ENCODE measurements at regions not wholly inside any gene's neighbourhood (a gene's known extent, or its start where the extent isn't known, plus 50 kb on each side); places are given as distances from the start of the nearest gene placed in this dataset.

DNA sequence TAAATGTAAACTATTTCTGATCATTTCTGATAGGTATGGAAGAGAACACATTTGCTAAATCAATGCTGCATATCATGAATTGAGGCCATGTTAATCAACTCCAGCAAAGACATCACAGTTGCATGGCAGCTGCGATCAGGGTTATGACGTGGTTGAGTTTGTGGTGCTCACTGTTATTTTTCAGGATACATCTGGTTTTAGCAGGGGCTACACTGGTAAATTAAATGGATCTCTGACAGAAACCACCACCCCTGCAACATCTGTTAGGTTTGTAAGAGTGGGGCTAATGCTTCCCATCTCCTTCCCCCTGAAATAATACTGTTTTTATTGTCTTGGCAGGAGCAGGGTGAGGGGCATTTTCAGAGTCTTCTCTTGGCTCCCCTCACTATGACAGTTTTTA is 444.4 kb upstream of the ZNF507 start:
- Histone ChIP-seq H3K4me3 (replicated peaks; ENCODE audit: insufficient read depth, low read length) (no peak overlapping the region), H3K27me3 (ENCODE audit: insufficient read depth, poor library complexity, severe bottlenecking) (no peaks in the 10 kb centered on the region), H3K27ac (replicated peaks) (no peak overlapping the region)
- TF ChIP-seq, protein P1, sequence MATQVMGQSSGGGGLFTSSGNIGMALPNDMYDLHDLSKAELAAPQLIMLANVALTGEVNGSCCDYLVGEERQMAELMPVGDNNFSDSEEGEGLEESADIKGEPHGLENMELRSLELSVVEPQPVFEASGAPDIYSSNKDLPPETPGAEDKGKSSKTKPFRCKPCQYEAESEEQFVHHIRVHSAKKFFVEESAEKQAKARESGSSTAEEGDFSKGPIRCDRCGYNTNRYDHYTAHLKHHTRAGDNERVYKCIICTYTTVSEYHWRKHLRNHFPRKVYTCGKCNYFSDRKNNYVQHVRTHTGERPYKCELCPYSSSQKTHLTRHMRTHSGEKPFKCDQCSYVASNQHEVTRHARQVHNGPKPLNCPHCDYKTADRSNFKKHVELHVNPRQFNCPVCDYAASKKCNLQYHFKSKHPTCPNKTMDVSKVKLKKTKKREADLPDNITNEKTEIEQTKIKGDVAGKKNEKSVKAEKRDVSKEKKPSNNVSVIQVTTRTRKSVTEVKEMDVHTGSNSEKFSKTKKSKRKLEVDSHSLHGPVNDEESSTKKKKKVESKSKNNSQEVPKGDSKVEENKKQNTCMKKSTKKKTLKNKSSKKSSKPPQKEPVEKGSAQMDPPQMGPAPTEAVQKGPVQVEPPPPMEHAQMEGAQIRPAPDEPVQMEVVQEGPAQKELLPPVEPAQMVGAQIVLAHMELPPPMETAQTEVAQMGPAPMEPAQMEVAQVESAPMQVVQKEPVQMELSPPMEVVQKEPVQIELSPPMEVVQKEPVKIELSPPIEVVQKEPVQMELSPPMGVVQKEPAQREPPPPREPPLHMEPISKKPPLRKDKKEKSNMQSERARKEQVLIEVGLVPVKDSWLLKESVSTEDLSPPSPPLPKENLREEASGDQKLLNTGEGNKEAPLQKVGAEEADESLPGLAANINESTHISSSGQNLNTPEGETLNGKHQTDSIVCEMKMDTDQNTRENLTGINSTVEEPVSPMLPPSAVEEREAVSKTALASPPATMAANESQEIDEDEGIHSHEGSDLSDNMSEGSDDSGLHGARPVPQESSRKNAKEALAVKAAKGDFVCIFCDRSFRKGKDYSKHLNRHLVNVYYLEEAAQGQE (IDR thresholded peaks at IDR 0.05; ENCODE audit: insufficient replicate concordance, low read depth) = no peak
- TF ChIP-seq, protein P2, sequence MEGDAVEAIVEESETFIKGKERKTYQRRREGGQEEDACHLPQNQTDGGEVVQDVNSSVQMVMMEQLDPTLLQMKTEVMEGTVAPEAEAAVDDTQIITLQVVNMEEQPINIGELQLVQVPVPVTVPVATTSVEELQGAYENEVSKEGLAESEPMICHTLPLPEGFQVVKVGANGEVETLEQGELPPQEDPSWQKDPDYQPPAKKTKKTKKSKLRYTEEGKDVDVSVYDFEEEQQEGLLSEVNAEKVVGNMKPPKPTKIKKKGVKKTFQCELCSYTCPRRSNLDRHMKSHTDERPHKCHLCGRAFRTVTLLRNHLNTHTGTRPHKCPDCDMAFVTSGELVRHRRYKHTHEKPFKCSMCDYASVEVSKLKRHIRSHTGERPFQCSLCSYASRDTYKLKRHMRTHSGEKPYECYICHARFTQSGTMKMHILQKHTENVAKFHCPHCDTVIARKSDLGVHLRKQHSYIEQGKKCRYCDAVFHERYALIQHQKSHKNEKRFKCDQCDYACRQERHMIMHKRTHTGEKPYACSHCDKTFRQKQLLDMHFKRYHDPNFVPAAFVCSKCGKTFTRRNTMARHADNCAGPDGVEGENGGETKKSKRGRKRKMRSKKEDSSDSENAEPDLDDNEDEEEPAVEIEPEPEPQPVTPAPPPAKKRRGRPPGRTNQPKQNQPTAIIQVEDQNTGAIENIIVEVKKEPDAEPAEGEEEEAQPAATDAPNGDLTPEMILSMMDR (IDR thresholded peaks at IDR 0.05; ENCODE audit: insufficient read depth, low read length) = no peak
- TF ChIP-seq GABPA (IDR thresholded peaks at IDR 0.05; ENCODE audit: low read depth) (no peak), POLR2AphosphoS5 (IDR thresholded peaks at IDR 0.05; ENCODE audit: low read depth) (no peak), SPI1 (IDR thresholded peaks at IDR 0.05; ENCODE audit: borderline replicate concordance, low read depth) (no peak)
- no peak for DNase-seq (ENCODE audit: low read depth in 1 of 2, low spot score in 1 of 2)

DNA sequence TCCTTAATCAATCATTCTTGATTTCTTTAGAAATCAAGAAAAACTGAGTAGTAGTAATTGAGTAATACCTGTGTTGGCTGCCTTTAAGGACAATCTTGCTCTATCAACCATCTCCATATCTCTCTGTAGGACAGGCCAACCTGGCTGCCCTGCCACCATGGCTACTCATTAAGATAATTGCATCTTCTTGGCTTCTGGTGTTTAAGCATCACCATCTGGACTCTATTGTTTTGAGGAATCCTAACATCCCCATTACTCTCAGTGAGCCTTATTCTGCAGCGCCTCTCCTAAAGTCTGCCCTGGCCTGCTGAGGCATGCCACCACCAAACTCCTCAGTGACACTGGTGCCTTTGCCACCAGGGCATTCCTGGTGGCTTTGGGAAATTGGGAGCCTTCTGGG is 442.6 kb upstream of the ZNF507 start:
- H3K27ac ChIP-seq (replicated peaks) = no peak overlapping the region
- no peak for DNase-seq (ENCODE audit: low read depth in 1 of 2, low spot score in 1 of 2)
- no peak overlapping the region for H3K4me3 ChIP-seq (replicated peaks; ENCODE audit: insufficient read depth, low read length)
- no peaks in the 10 kb centered on the region for H3K27me3 ChIP-seq (ENCODE audit: insufficient read depth, poor library complexity, severe bottlenecking)
- TF ChIP-seq GABPA (IDR thresholded peaks at IDR 0.05; ENCODE audit: low read depth) (no peak), POLR2AphosphoS5 (IDR thresholded peaks at IDR 0.05; ENCODE audit: low read depth) (no peak), SPI1 (IDR thresholded peaks at IDR 0.05; ENCODE audit: borderline replicate concordance, low read depth) (no peak)
- TF ChIP-seq, protein P2 (IDR thresholded peaks at IDR 0.05; ENCODE audit: insufficient read depth, low read length) = no peak
- TF ChIP-seq, protein P1 (IDR thresholded peaks at IDR 0.05; ENCODE audit: insufficient replicate concordance, low read depth) = no peak

DNA sequence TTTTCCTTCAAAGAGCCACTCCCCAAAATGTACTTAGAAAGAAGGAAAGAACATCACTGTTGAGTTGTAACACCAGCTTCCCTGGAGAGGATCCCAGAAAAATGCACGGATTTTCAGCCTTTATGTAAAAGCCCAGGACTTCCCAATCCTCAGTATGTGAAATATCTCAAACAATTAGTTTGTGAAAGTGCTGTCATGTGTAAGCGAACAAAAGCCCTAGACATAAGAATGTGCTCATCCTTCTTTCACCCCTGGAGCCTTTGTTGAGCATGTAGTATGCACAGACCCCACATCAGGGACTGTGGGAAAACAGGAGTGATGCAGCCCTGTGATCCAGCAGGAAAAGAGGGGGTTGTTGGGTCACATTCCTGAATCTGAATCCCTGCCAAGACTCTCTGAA is 441.4 kb upstream of the ZNF507 start:
- TF ChIP-seq, protein P2 (IDR thresholded peaks at IDR 0.05; ENCODE audit: insufficient read depth, low read length) = no peak
- H3K27ac ChIP-seq (replicated peaks) = no peak overlapping the region

DNA sequence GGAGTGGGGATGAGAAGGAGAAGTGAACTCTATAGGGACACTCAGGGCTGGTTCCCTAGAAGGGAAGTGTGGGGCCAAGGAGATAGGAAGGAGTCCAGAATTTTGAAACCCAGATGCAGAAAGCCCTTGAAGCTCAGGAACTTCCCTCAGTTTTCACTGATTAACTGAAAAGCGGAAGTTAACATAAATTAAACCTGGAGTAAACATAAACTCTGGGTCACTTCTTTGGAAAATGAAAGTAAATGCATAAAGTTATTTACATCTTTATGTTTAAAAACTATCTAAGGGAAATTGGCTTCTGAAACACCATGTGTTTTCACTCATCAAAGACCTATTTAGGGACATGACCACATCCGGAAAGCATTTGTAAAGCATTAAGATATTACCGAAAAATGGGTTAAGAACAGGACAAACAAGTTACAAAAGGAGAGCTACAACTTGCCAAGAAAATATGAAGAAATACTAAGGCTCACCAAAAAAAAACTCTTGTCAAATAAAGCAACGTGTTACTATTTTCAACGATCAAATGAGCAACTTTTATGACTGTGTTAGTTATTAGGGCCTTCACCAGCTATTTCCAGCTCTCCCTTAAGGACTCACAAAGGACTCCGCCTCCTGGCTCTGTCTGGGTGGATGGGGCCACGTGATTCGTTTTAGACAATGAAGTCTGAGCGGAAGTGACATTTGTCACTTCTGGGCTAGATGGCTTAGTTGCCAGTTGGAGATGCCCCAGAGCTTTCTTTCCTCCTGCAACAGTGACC is 439.1 kb upstream of the ZNF507 start:
- no peak overlapping the region for H3K4me3 ChIP-seq (replicated peaks; ENCODE audit: insufficient read depth, low read length)
- DNase-seq (ENCODE audit: low read depth in 1 of 2, low spot score in 1 of 2) = no peak
- no peak overlapping the region for H3K27ac ChIP-seq (replicated peaks)
- TF ChIP-seq SPI1 (IDR thresholded peaks at IDR 0.05; ENCODE audit: borderline replicate concordance, low read depth) (no peak), GABPA (IDR thresholded peaks at IDR 0.05; ENCODE audit: low read depth) (no peak), POLR2AphosphoS5 (IDR thresholded peaks at IDR 0.05; ENCODE audit: low read depth) (no peak)
- TF ChIP-seq, protein P1 (IDR thresholded peaks at IDR 0.05; ENCODE audit: insufficient replicate concordance, low read depth) = no peak
- H3K27me3 ChIP-seq (ENCODE audit: insufficient read depth, poor library complexity, severe bottlenecking) = no peaks in the 10 kb centered on the region

More for the DNA sequence above, 441.4 kb upstream of the ZNF507 start:
- Histone ChIP-seq H3K4me3 (replicated peaks; ENCODE audit: insufficient read depth, low read length) (no peak overlapping the region), H3K27me3 (ENCODE audit: insufficient read depth, poor library complexity, severe bottlenecking) (no peaks in the 10 kb centered on the region)
- no peak for DNase-seq (ENCODE audit: low read depth in 1 of 2, low spot score in 1 of 2)

Measured in HL-60 (cell line).